ENCODE measurements at regions not wholly inside any gene's neighbourhood (a gene's known extent, or its start where the extent isn't known, plus 50 kb on each side); places are given as distances from the start of the nearest gene placed in this dataset.

DNA sequence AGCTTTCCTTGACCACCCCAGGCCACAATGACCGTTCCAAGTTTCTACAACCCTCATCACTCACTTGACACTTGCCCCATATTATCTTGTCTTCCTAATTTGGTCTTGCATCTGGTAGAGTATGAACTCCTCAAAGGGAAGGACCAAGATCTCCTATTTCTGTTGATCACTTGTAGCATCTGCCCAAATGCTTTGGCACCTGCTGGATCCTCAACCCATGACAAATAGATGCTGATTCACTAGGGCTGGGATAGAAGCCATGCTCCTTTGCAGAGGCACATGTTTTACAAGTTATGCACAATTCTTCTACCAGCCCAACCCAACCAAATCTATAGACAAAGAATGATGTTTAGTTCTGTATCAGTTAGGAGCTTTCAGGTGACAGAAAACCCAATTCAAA is 110.7 kb downstream of the UNC5CL start:
- ATAC-seq = no peak
- Histone ChIP-seq H3K4me3 (no peak overlapping the region), H3K9me3 (no peaks in the 10 kb centered on the region), H3K4me2 (no peak overlapping the region), H3K27ac (no peak overlapping the region), H3K4me1 (peaks cover 14% of the 10 kb centered on the region; the same call in 1 of the 3 replicates)
- no peak for DNase-seq (ENCODE audit: low read depth in 1 of 2, low spot score in 1 of 2)
- FAIRE-seq = no peak
- ChIA-PET CTCF (no interaction called here), POLR2A (no interaction called here)
- TF ChIP-seq TFCP2L1 (CRISPR knock-in tag; IDR thresholded peaks at IDR 0.05) (no peak), RFX5 (IDR thresholded peaks at IDR 0.05) (no peak), MYC (IDR thresholded peaks at IDR 0.05; ENCODE audit: borderline replicate concordance, low read length) (no peak), ZFP36 (IDR thresholded peaks at IDR 0.05; ENCODE audit: borderline replicate concordance, partially characterized antibody) (no peak), EHMT2 (IDR thresholded peaks at IDR 0.05; ENCODE audit: low read depth) (no peak), NFE2L2 (conservative IDR thresholded peaks at IDR 0.05; ENCODE audit: low read length) (no peak), CEBPB (IDR thresholded peaks at IDR 0.05) (no peak), RARB (CRISPR knock-in tag; IDR thresholded peaks at IDR 0.05) (no peak), REST (IDR thresholded peaks at IDR 0.05) (no peak), KDM1A (IDR thresholded peaks at IDR 0.05; ENCODE audit: low read depth) (no peak)
- WGBS (ENCODE audit: missing lambda C conversion rate) = 73% methylated on average over 1 of the region's 1 CpG

DNA sequence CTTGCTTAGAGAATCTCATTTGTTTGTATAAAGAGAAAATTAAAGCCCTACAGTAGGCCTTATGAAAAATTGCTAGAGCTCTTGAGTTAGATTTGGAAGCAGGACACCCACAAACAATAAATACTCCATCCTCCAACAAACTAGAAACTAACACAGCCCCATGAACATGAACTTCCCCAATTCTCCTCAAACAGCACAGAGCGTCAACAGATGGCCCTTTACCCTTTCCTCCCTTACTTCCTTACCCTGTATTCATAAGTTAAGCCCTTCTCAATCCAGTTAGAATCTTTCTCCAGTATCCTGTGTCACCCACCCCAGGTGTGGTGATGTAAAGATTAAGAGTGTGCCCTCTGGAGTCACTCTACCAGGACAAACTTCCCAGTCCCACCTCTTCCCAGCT is 113.7 kb downstream of the UNC5CL start:
- TF ChIP-seq NFE2L2 (conservative IDR thresholded peaks at IDR 0.05; ENCODE audit: low read length) = no peak
- TF ChIP-seq BCL3 (IDR thresholded peaks at IDR 0.05) = no peak
- TF ChIP-seq CHD4 (IDR thresholded peaks at IDR 0.05; ENCODE audit: borderline replicate concordance) = no peak
- TF ChIP-seq GATA3 (IDR thresholded peaks at IDR 0.05; ENCODE audit: borderline replicate concordance) = no peak
- TF ChIP-seq HMGXB4 (CRISPR knock-in tag; IDR thresholded peaks at IDR 0.05; ENCODE audit: borderline replicate concordance) = no peak
- TF ChIP-seq MAZ (IDR thresholded peaks at IDR 0.05; ENCODE audit: borderline replicate concordance, low read depth, low read length) = no peak
- TF ChIP-seq, protein P1, sequence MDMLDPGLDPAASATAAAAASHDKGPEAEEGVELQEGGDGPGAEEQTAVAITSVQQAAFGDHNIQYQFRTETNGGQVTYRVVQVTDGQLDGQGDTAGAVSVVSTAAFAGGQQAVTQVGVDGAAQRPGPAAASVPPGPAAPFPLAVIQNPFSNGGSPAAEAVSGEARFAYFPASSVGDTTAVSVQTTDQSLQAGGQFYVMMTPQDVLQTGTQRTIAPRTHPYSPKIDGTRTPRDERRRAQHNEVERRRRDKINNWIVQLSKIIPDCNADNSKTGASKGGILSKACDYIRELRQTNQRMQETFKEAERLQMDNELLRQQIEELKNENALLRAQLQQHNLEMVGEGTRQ (IDR thresholded peaks at IDR 0.05) = no peak
- no peak for TF ChIP-seq KDM5A (IDR thresholded peaks at IDR 0.05)
- no peak for TF ChIP-seq SMC3 (IDR thresholded peaks at IDR 0.05)
- ChIA-PET POLR2A (no interaction called here), CTCF (no interaction called here)
- 0 out of 3 replicates have a peak, but pooled peaks cover 6% of the 10 kb centered on the region for H3K4me1 ChIP-seq
- no peak overlapping the region for H3K27ac ChIP-seq
- no peak overlapping the region for H3K4me2 ChIP-seq
- FAIRE-seq = no peak
- no peak for DNase-seq (ENCODE audit: low read depth in 1 of 2, low spot score in 1 of 2)
- no peak for ATAC-seq
- no peak overlapping the region for H3K4me3 ChIP-seq
- no peaks in the 10 kb centered on the region for H3K9me3 ChIP-seq
- 93% methylated on average over 1 of the region's 1 CpG for WGBS (ENCODE audit: missing lambda C conversion rate)
